ENCODE measurements at regions not wholly inside any gene's neighbourhood (a gene's known extent, or its start where the extent isn't known, plus 50 kb on each side); places are given as distances from the start of the nearest gene placed in this dataset.

DNA sequence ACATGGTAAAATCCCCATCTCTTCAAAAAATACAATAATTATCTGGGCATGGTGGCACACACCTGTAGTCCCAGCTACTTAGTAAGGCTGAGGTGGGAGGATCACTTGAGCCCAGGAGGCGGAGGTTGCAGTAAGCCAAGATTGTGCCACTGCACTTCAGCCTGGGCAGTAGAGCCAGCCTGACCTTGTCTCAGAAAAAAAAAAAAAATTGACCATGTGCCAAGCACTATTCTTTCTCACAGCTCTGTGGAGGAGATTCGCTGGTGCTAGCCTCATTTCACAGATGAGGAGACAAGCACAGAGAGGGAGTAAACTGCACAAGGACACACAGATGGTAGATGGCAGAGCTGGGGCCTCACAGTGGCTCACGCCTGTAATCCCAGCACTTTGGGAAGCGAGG, 131.8 kb upstream of the JARID2 start:
- Histone ChIP-seq H3K79me2 (ENCODE audit: control insufficient read depth, insufficient read depth, low read length) (no peaks in the 10 kb centered on the region), H3K4me1 (ENCODE audit: control insufficient read depth, extremely low read depth, insufficient read depth, low read length) (no peaks in the 10 kb centered on the region), H3K27me3 (ENCODE audit: control insufficient read depth, insufficient read depth, low read length) (no peaks in the 10 kb centered on the region), H3K4me2 (ENCODE audit: extremely low read depth, insufficient read depth, low read length) (no peak overlapping the region), H2AFZ (ENCODE audit: low read length) (no peak overlapping the region), H3K4me3 (replicated peaks in 1 of 4; ENCODE audit: control extremely low read depth in 1 of 4, insufficient read depth in 1 of 4, low read depth in 3 of 4, low read length in 4 of 4) (no peak overlapping the region), H3K9ac (ENCODE audit: insufficient read depth, low read length) (no peak overlapping the region), H4K20me1 (ENCODE audit: control insufficient read depth, extremely low read depth, insufficient read depth, low read length) (no peaks in the 10 kb centered on the region), H3K9me3 (ENCODE audit: control insufficient read depth, insufficient read depth, low read depth, low read length) (no peaks in the 10 kb centered on the region), H3K27ac (ENCODE audit: insufficient read depth, low read length) (no peak overlapping the region), H3K36me3 (ENCODE audit: control insufficient read depth, insufficient read depth, low read length) (no peaks in the 10 kb centered on the region)
- TF ChIP-seq, protein P1, sequence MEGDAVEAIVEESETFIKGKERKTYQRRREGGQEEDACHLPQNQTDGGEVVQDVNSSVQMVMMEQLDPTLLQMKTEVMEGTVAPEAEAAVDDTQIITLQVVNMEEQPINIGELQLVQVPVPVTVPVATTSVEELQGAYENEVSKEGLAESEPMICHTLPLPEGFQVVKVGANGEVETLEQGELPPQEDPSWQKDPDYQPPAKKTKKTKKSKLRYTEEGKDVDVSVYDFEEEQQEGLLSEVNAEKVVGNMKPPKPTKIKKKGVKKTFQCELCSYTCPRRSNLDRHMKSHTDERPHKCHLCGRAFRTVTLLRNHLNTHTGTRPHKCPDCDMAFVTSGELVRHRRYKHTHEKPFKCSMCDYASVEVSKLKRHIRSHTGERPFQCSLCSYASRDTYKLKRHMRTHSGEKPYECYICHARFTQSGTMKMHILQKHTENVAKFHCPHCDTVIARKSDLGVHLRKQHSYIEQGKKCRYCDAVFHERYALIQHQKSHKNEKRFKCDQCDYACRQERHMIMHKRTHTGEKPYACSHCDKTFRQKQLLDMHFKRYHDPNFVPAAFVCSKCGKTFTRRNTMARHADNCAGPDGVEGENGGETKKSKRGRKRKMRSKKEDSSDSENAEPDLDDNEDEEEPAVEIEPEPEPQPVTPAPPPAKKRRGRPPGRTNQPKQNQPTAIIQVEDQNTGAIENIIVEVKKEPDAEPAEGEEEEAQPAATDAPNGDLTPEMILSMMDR (conservative IDR thresholded peaks at IDR 0.05 in 1 of 2, IDR thresholded peaks at IDR 0.05 in 1 of 2; ENCODE audit: low read depth in 1 of 2, low read length in 2 of 2): no peak
- TF ChIP-seq EZH2 (IDR thresholded peaks at IDR 0.05; ENCODE audit: low read length, missing control alignments): no peak
- DNase-seq (ENCODE audit: low read depth in 2 of 2): no peak

GRCh38 chr6:15116889-15117288, 129.0 kb upstream of the JARID2 start:
- H3K4me3 ChIP-seq (replicated peaks in 1 of 4; ENCODE audit: control extremely low read depth in 1 of 4, insufficient read depth in 1 of 4, low read depth in 3 of 4, low read length in 4 of 4): no peak overlapping the region
- H3K36me3 ChIP-seq (ENCODE audit: control insufficient read depth, insufficient read depth, low read length): no peaks in the 10 kb centered on the region
- H3K79me2 ChIP-seq (ENCODE audit: control insufficient read depth, insufficient read depth, low read length): no peaks in the 10 kb centered on the region
- H4K20me1 ChIP-seq (ENCODE audit: control insufficient read depth, extremely low read depth, insufficient read depth, low read length): no peaks in the 10 kb centered on the region
- no peak for DNase-seq (ENCODE audit: low read depth in 2 of 2)
- TF ChIP-seq, protein P1 (conservative IDR thresholded peaks at IDR 0.05 in 1 of 2, IDR thresholded peaks at IDR 0.05 in 1 of 2; ENCODE audit: low read depth in 1 of 2, low read length in 2 of 2): no peak
- no peak for TF ChIP-seq EZH2 (IDR thresholded peaks at IDR 0.05; ENCODE audit: low read length, missing control alignments)
- no peak overlapping the region for H3K9ac ChIP-seq (ENCODE audit: insufficient read depth, low read length)
- no peaks in the 10 kb centered on the region for H3K27me3 ChIP-seq (ENCODE audit: control insufficient read depth, insufficient read depth, low read length)
- H3K27ac ChIP-seq (ENCODE audit: insufficient read depth, low read length): no peak overlapping the region
- no peaks in the 10 kb centered on the region for H3K9me3 ChIP-seq (ENCODE audit: control insufficient read depth, insufficient read depth, low read depth, low read length)
- no peaks in the 10 kb centered on the region for H3K4me1 ChIP-seq (ENCODE audit: control insufficient read depth, extremely low read depth, insufficient read depth, low read length)
- H3K4me2 ChIP-seq (ENCODE audit: extremely low read depth, insufficient read depth, low read length): no peak overlapping the region
- H2AFZ ChIP-seq (ENCODE audit: low read length): no peak overlapping the region

DNA sequence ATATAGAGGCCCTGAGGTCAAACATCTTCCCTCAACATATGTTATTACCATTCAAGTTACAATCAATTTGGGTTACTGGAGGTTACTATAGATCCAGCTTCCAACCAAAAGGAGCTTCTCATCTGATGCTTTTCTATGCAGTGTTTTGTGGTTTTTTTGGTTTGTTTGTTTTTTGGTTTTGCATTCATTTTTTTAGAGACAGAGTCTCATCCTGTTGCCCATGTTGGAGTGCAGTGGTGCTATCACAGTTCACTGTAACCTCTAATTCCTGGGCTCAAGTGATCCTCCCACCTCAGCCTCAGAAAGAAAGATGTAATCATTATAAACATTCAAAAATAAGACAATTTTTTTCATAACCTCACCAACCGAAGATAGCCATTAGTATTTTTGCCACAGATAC, 124.4 kb upstream of the JARID2 start:
- no peaks in the 10 kb centered on the region for H4K20me1 ChIP-seq (ENCODE audit: control insufficient read depth, extremely low read depth, insufficient read depth, low read length)
- DNase-seq (ENCODE audit: low read depth in 2 of 2): no peak
- no peaks in the 10 kb centered on the region for H3K27me3 ChIP-seq (ENCODE audit: control insufficient read depth, insufficient read depth, low read length)

More for the DNA sequence above, 124.4 kb upstream of the JARID2 start:
- Histone ChIP-seq H3K4me1 (ENCODE audit: control insufficient read depth, extremely low read depth, insufficient read depth, low read length) (no peaks in the 10 kb centered on the region), H3K27ac (ENCODE audit: insufficient read depth, low read length) (no peak overlapping the region), H2AFZ (ENCODE audit: low read length) (no peak overlapping the region), H3K36me3 (ENCODE audit: control insufficient read depth, insufficient read depth, low read length) (no peaks in the 10 kb centered on the region), H3K4me3 (replicated peaks in 1 of 4; ENCODE audit: control extremely low read depth in 1 of 4, insufficient read depth in 1 of 4, low read depth in 3 of 4, low read length in 4 of 4) (no peak overlapping the region), H3K4me2 (ENCODE audit: extremely low read depth, insufficient read depth, low read length) (no peak overlapping the region), H3K9me3 (ENCODE audit: control insufficient read depth, insufficient read depth, low read depth, low read length) (no peaks in the 10 kb centered on the region), H3K9ac (ENCODE audit: insufficient read depth, low read length) (no peak overlapping the region), H3K79me2 (ENCODE audit: control insufficient read depth, insufficient read depth, low read length) (no peaks in the 10 kb centered on the region)
- TF ChIP-seq, protein P1 (conservative IDR thresholded peaks at IDR 0.05 in 1 of 2, IDR thresholded peaks at IDR 0.05 in 1 of 2; ENCODE audit: low read depth in 1 of 2, low read length in 2 of 2): no peak
- TF ChIP-seq EZH2 (IDR thresholded peaks at IDR 0.05; ENCODE audit: low read length, missing control alignments): no peak
